ENCODE measurements at regions not wholly inside any gene's neighbourhood (a gene's known extent, or its start where the extent isn't known, plus 50 kb on each side); places are given as distances from the start of the nearest gene placed in this dataset.

DNA sequence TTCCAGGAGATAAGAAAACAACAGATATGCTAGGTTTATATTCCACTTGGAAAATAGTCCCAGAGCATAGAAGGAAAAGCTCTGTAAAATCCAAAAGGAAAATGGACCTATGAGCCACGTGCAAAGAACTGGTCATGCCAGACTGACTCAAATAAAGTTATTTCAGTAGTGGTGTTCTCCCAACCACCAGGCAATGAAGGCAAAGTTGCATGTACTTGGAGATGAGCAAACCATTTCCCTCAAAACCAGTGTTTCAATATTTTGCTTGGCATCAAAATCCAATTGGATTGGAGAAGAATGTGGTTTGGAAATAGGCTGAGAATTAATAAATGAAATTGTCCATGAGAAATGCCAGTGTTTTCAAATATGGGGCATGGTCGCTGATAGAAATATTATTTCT lies 237.5 kb downstream of the ICOS start:
- no peaks in the 10 kb centered on the region for H3K4me1 Mint-ChIP-seq
- H3K27ac Mint-ChIP-seq: no peak overlapping the region
- no peak for ATAC-seq (ENCODE audit: low read depth)
- CTCF ChIA-PET: no interaction called here
- intact Hi-C loops (cut with micrococcal nuclease): no loop called here
- H3K27me3 Mint-ChIP-seq: no peaks in the 10 kb centered on the region
- POLR2A ChIA-PET: no interaction called here
- H3K4me3 Mint-ChIP-seq: no peak overlapping the region
- H3K9me3 Mint-ChIP-seq: no peaks in the 10 kb centered on the region
- H3K36me3 Mint-ChIP-seq (ENCODE audit: low read depth): no peaks in the 10 kb centered on the region
- TF ChIP-seq, protein P1, sequence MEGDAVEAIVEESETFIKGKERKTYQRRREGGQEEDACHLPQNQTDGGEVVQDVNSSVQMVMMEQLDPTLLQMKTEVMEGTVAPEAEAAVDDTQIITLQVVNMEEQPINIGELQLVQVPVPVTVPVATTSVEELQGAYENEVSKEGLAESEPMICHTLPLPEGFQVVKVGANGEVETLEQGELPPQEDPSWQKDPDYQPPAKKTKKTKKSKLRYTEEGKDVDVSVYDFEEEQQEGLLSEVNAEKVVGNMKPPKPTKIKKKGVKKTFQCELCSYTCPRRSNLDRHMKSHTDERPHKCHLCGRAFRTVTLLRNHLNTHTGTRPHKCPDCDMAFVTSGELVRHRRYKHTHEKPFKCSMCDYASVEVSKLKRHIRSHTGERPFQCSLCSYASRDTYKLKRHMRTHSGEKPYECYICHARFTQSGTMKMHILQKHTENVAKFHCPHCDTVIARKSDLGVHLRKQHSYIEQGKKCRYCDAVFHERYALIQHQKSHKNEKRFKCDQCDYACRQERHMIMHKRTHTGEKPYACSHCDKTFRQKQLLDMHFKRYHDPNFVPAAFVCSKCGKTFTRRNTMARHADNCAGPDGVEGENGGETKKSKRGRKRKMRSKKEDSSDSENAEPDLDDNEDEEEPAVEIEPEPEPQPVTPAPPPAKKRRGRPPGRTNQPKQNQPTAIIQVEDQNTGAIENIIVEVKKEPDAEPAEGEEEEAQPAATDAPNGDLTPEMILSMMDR (IDR thresholded peaks at IDR 0.05): no peak
- no peak for DNase-seq

DNA sequence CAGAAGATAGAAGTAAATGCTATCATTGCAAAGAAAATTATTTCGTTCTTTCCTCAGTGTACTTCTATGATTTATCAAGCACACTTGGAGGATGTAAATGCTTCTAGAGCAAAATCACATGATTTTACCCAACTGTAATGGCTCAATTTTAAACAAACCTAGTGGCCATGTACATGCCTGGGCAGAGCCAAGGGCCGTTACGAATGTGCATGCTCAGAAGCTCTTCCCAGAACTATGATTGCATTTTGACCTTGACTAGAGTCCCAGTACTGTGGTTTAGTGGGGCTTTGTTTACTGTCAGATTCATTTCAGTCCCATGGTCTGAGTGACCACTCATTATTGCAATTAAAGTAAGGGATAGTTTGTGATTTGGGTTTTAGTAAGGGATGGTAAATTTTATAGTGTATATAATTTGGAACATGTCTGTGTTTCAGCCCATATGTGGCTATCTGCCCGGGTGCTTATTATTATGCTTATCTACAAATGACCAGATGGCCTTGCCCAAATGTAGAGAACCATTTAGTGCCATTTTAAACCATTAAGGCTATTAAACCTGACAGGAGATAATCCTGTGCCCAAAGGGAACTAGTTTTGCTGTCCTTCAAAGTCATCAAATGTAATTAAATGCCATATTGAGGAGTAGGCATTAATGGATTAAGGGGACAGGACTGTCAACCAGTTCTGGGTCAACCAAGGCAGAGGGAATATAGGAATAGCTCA lies 239.1 kb downstream of the ICOS start:
- POLR2A ChIA-PET: no interaction called here

DNA sequence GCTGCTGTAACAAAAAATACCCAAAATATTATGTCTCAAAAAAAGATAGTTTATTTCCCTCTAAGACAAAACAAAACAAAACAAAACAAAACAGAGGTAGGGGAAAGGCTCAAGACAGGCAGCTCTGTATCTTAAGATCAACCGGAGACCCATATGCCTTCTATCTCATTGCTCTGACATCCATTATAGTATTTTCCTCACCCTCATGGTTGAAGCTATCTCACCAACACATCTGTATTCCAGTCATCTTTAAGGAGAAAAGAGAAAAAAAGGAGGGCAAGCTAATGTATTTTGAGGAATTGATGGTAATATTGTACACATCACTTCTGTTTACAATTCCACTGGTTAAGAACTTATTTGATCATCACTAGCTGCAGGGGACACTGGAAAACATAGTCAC lies 239.7 kb downstream of the ICOS start:
- Mint-ChIP-seq H3K4me1 (no peaks in the 10 kb centered on the region), H3K4me3 (no peak overlapping the region), H3K9me3 (no peaks in the 10 kb centered on the region), H3K27ac (no peak overlapping the region), H3K36me3 (ENCODE audit: low read depth) (no peaks in the 10 kb centered on the region), H3K27me3 (no peaks in the 10 kb centered on the region)
- TF ChIP-seq, protein P1 (IDR thresholded peaks at IDR 0.05): no peak
- intact Hi-C loops (cut with micrococcal nuclease): no loop called here
- no peak for ATAC-seq (ENCODE audit: low read depth)
- POLR2A ChIA-PET: no interaction called here
- CTCF ChIA-PET: interaction anchor here (3.7 kb wide), 1 partner anchor 32 kb away, joined by 11 read pairs; no protein-coding TSS in a partner anchor
- no peak for DNase-seq

More for the DNA sequence above, 239.1 kb downstream of the ICOS start:
- Mint-ChIP-seq H3K9me3 (no peaks in the 10 kb centered on the region), H3K27ac (no peak overlapping the region), H3K4me3 (no peak overlapping the region), H3K4me1 (no peaks in the 10 kb centered on the region), H3K36me3 (ENCODE audit: low read depth) (no peaks in the 10 kb centered on the region), H3K27me3 (no peaks in the 10 kb centered on the region)
- ATAC-seq (ENCODE audit: low read depth): no peak
- no peak for DNase-seq
- TF ChIP-seq, protein P1 (IDR thresholded peaks at IDR 0.05): no peak
- CTCF ChIA-PET: interaction anchor here (3.7 kb wide), 1 partner anchor 31 kb away, joined by 11 read pairs; no protein-coding TSS in a partner anchor
- intact Hi-C loops (cut with micrococcal nuclease): no loop called here

DNA sequence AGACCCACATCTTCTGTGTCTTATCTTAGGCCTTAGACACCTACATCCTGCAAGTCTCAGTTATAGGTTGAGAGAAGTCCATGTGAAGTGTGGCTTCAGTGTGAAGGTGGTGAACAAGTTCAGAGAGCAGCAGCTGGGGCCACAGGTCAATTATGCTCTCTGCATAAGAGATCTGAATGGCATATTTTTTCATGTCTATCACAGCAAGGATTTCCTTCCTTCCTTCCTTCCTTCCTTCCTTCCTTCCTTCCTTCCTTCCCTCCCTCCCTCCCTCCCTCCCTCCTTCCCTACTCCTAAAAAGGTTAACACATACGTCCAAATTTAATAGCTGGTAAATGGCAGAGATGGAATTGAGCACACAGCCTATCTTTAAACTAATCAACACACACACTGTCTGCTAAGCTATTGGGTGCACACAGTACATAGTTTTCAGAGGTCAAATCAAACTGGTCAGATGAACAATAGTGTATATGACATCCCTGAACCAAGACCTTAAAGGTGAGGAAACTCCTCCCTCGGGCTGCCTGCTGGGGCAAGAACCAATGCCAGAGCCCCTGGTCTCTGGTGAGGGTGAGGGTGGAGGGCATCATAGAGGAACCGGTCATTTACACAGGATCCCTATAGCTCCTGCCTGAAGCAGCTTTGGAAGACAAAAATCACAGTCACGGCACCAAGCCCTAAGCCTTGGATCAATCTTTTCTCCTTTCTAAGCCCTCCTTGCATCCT lies 240.9 kb downstream of the ICOS start:
- H3K27me3 Mint-ChIP-seq: no peaks in the 10 kb centered on the region
- no peak overlapping the region for H3K27ac Mint-ChIP-seq
- H3K9me3 Mint-ChIP-seq: no peaks in the 10 kb centered on the region
- ChIA-PET CTCF (interaction anchor here (1.0 to 3.7 kb wide), 4 partner anchors 18 to 152 kb away, joined by 3 to 11 read pairs (median 4); no protein-coding TSS in a partner anchor), POLR2A (no interaction called here)
- DNase-seq: no peak
- no peaks in the 10 kb centered on the region for H3K4me1 Mint-ChIP-seq
- no peaks in the 10 kb centered on the region for H3K36me3 Mint-ChIP-seq (ENCODE audit: low read depth)
- intact Hi-C loops (cut with micrococcal nuclease): no loop called here
- no peak overlapping the region for H3K4me3 Mint-ChIP-seq
- ATAC-seq (ENCODE audit: low read depth): no peak
- TF ChIP-seq, protein P1 (IDR thresholded peaks at IDR 0.05): no peak

DNA sequence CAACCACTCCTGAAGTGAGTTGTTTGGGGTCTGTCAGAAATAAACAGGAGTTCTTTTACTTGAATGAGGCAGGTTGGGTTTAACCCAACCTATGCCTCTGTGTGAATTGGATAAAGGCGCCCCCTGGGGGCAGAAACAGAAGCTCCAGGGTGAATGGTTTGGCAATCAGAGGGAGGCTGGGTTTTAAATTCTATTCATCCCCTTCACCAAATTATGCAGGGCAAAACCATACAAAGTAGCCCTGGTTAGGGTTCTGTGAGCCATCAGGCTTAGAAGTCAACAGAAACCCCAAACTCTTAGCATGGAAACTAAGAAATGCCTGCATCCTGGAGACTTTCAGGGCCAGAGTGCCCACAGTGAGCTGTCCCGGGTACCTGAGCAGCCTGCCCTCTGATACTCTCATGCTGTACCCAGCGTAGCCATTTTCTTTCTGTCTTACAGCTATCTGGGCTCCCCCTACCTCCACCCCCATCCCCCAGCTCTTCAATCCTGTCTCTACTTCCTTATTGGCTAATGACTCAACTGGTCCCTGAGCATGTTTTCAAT lies 241.5 kb downstream of the ICOS start:
- DNase-seq: no peak
- CTCF ChIA-PET: interaction anchor here (1.0 to 3.7 kb wide), 4 partner anchors 18 to 153 kb away, joined by 3 to 11 read pairs (median 4); no protein-coding TSS in a partner anchor

More for the DNA sequence above, 241.5 kb downstream of the ICOS start:
- Mint-ChIP-seq H3K27me3 (no peaks in the 10 kb centered on the region), H3K9me3 (no peaks in the 10 kb centered on the region), H3K27ac (no peak overlapping the region), H3K4me1 (no peaks in the 10 kb centered on the region), H3K36me3 (ENCODE audit: low read depth) (no peaks in the 10 kb centered on the region), H3K4me3 (no peak overlapping the region)
- TF ChIP-seq, protein P1 (IDR thresholded peaks at IDR 0.05): no peak
- intact Hi-C loops (cut with micrococcal nuclease): loop anchor here (1.0 kb wide), 1 partner anchor 33 kb away; no protein-coding TSS in a partner anchor
- POLR2A ChIA-PET: no interaction called here
- no peak for ATAC-seq (ENCODE audit: low read depth)
